Panc1 (cell line): ENCODE measurements at regions not wholly inside any gene's neighbourhood (a gene's known extent, or its start where the extent isn't known, plus 50 kb on each side); places are given as distances from the start of the nearest gene placed in this dataset.

Experiments used
- ATAC-seq: fragments of 200-7000 bp; cut with Tn5 transposase; 2 replicates; pipeline ENCODE4 v1.9.1; 2020; ENCODE audit warnings: mild to moderate bottlenecking, moderate library complexity
- BruUV-seq: library from RNA; stranded (reverse); fragments of 400-500 nt; replicated peaks from 2 replicates; lab custom pipeline; 2021; lab: Mats Ljungman, UMichigan
- CTCF ChIA-PET: fragments of 300-600 bp; sonication (Branson Sonifier 250); formaldehyde crosslinking; loops from one replicate; lab custom pipeline; 2022; ENCODE audit warnings: antibody characterized with exemption; lab: Charles Lee
- POLR2A ChIA-PET: fragments of 300-600 bp; sonication (Branson Sonifier 250); formaldehyde crosslinking; loops from one replicate; lab custom pipeline; 2022; ENCODE audit warnings: antibody characterized with exemption; lab: Charles Lee
- DNase-seq: peaks from one replicate; pipeline ENCODE4 v3.0.0-alpha.2; 2010; ENCODE audit warnings: low read depth, low spot score
- H3K27ac ChIP-seq: 2 replicates; pipeline ENCODE4 v1.5.1; 2011; ENCODE audit warnings: mild to moderate bottlenecking, low read length, inconsistent platforms
- H3K27me3 ChIP-seq: fragments of 200-500 bp; sonication (Bioruptor generic); 2 replicates; pipeline ENCODE4 v1.6.0; 2014; ENCODE audit warnings: low read length, inconsistent platforms; ENCODE audit not compliant: control insufficient read depth, insufficient read depth
- H3K36me3 ChIP-seq: fragments of 200-500 bp; sonication (Bioruptor generic); 2 replicates; pipeline ENCODE4 v1.5.1; 2014; ENCODE audit warnings: inconsistent platforms, mild to moderate bottlenecking, low read length, moderate library complexity; ENCODE audit not compliant: control insufficient read depth, insufficient read depth
- H3K4me1 ChIP-seq: 2 replicates; pipeline ENCODE4 v1.5.1; 2011; ENCODE audit warnings: inconsistent platforms, mild to moderate bottlenecking, low read length, moderate library complexity; ENCODE audit not compliant: control insufficient read depth, insufficient read depth
- H3K4me3 ChIP-seq, 2 experiments: 2 replicates each; pipeline ENCODE4 v1.5.1; 2011 to 2012; ENCODE audit warnings: low read depth in 2 of 2, low read length in 2 of 2, mild to moderate bottlenecking in 2 of 2, inconsistent platforms in 1 of 2, moderate library complexity in 1 of 2
- H3K9me3 ChIP-seq: fragments of 200-500 bp; sonication (Bioruptor generic); 2 replicates; pipeline ENCODE4 v1.5.1; 2014; ENCODE audit warnings: low read depth, mild to moderate bottlenecking, inconsistent platforms, low read length, moderate library complexity; ENCODE audit not compliant: control insufficient read depth, insufficient read depth
- CTCF ChIP-seq: fragments of 450-650 bp; IDR thresholded peaks from 2 replicates; pipeline ENCODE4 v1.5.1; 2017; ENCODE audit warnings: mild to moderate bottlenecking
- POLR2AphosphoS5 ChIP-seq: IDR thresholded peaks from 2 replicates; pipeline ENCODE4 v1.6.1; 2012; ENCODE audit warnings: mild to moderate bottlenecking, low read depth, low read length, moderate library complexity
- REST ChIP-seq, 2 experiments: IDR thresholded peaks; 2 replicates each; pipeline ENCODE4 v1.6.1; 2011 to 2012; ENCODE audit warnings: low read depth in 2 of 2, control low read depth in 1 of 2, low read length in 1 of 2, mild to moderate bottlenecking in 1 of 2, moderate library complexity in 1 of 2; ENCODE audit not compliant: insufficient read depth in 1 of 2
- SIN3A ChIP-seq: IDR thresholded peaks from 2 replicates; pipeline ENCODE4 v1.6.1; 2012; ENCODE audit warnings: low read depth, mild to moderate bottlenecking, low read length, moderate library complexity, borderline replicate concordance; ENCODE audit not compliant: insufficient read depth
- TCF7L2 ChIP-seq: IDR thresholded peaks from 2 replicates; pipeline ENCODE4 v1.6.1; 2011; ENCODE audit warnings: mild to moderate bottlenecking, low read depth, low read length, inconsistent platforms
- in situ Hi-C: cut with HindIII; loops from 2 replicates; pipeline ENCODE4 v1.10.0; 2016; ENCODE audit warnings: low sequenced_read_pairs, low pct_unique_long_range_greater_than_20kb
- intact Hi-C: fragments of 100-400 bp; cut with micrococcal nuclease; formaldehyde crosslinking; loops from one replicate; pipeline ENCODE4 v1.10.0; 2022; ENCODE audit not compliant: unreplicated experiment

- intact Hi-C loops = no loop called here
- TF ChIP-seq TCF7L2 (no peak), REST (IDR thresholded peaks at IDR 0.05; ENCODE audit: insufficient read depth in 1 of 2, low read depth in 2 of 2, low read length in 1 of 2) (no peak), POLR2AphosphoS5 (no peak), CTCF (no peak), SIN3A (no peak)
- H3K4me3 ChIP-seq = no peak overlapping the region
These were observed 105.4 kb upstream of the GRXCR1 start for GRCh38 chr4:42787079-42787463.

GRCh38 chr4:42786350-42787078 lies 106.0 kb upstream of the GRXCR1 start:
- ChIA-PET CTCF (no interaction called here), POLR2A (no interaction called here)
- no peak for ATAC-seq
- no TSS peak for BruUV-seq
- Histone ChIP-seq H3K36me3 (no peaks in the 10 kb centered on the region), H3K9me3 (no peaks in the 10 kb centered on the region), H3K4me3 (no peak overlapping the region), H3K27me3 (no peaks in the 10 kb centered on the region), H3K27ac (no peak overlapping the region), H3K4me1 (no peaks in the 10 kb centered on the region)
- no peak for DNase-seq
- no peak for TF ChIP-seq TCF7L2
- no peak for TF ChIP-seq CTCF
- no peak for TF ChIP-seq POLR2AphosphoS5
- no peak for TF ChIP-seq REST (IDR thresholded peaks at IDR 0.05; ENCODE audit: insufficient read depth in 1 of 2, low read depth in 2 of 2, low read length in 1 of 2)
- TF ChIP-seq SIN3A = no peak
- intact Hi-C loops (no loop called here), in situ Hi-C loops (no loop called here)

More at GRCh38 chr4:42787079-42787463, 105.4 kb upstream of the GRXCR1 start:
- Histone ChIP-seq H3K4me1 (no peaks in the 10 kb centered on the region), H3K9me3 (no peaks in the 10 kb centered on the region), H3K27ac (no peak overlapping the region), H3K27me3 (no peaks in the 10 kb centered on the region), H3K36me3 (no peaks in the 10 kb centered on the region)
- DNase-seq (no peak), ATAC-seq (no peak)
- BruUV-seq = no TSS peak
- CTCF ChIA-PET = no interaction called here
- in situ Hi-C loops = no loop called here
- POLR2A ChIA-PET = no interaction called here
